Neural progenitor cell (in vitro differentiated cells): ENCODE measurements at regions not wholly inside any gene's neighbourhood (a gene's known extent, or its start where the extent isn't known, plus 50 kb on each side); places are given as distances from the start of the nearest gene placed in this dataset.

Experiments used
- DNase-seq: peaks from one replicate; pipeline ENCODE4 v3.0.0-alpha.2; 2016; ENCODE audit warnings: low spot score
- H2AFZ ChIP-seq: fragments of 200-600 bp; sonication (generic); replicated peaks from 2 replicates; pipeline ENCODE4 v1.6.1; 2016; ENCODE audit warnings: antibody characterized with exemption
- H3F3A ChIP-seq: fragments of 200-600 bp; sonication (generic); 2 replicates; pipeline ENCODE4 v1.6.1; 2016; ENCODE audit warnings: antibody characterized with exemption, low read depth
- H3K27ac ChIP-seq: fragments of 200-600 bp; sonication (generic); 2 replicates; pipeline ENCODE4 v1.5.1; 2016; ENCODE audit warnings: mild to moderate bottlenecking
- H3K27me3 ChIP-seq: fragments of 200-600 bp; sonication (generic); 2 replicates; pipeline ENCODE4 v1.6.1; 2016; ENCODE audit warnings: mild to moderate bottlenecking, moderate library complexity
- H3K36me3 ChIP-seq: fragments of 200-600 bp; sonication (generic); 2 replicates; pipeline ENCODE4 v1.5.1; 2016
- H3K4me1 ChIP-seq: fragments of 200-600 bp; sonication (generic); 2 replicates; pipeline ENCODE4 v1.6.1; 2016; ENCODE audit warnings: mixed run types
- H3K4me2 ChIP-seq: fragments of 200-600 bp; sonication (generic); 2 replicates; pipeline ENCODE4 v1.6.1; 2016
- H3K4me3 ChIP-seq: fragments of 200-600 bp; sonication (generic); 2 replicates; pipeline ENCODE4 v1.5.1; 2016
- H3K79me2 ChIP-seq: fragments of 200-600 bp; sonication (generic); 2 replicates; pipeline ENCODE4 v1.6.1; 2016; ENCODE audit warnings: low read depth
- H3K9ac ChIP-seq: fragments of 200-600 bp; sonication (generic); 2 replicates; pipeline ENCODE4 v1.6.1; 2016
- H3K9me3 ChIP-seq: fragments of 200-600 bp; sonication (generic); 2 replicates; pipeline ENCODE4 v1.5.1; 2016; ENCODE audit warnings: low read depth
- H4K20me1 ChIP-seq: fragments of 200-600 bp; sonication (generic); 2 replicates; pipeline ENCODE4 v1.6.1; 2016; ENCODE audit warnings: low read depth
- H3K27ac Mint-ChIP-seq: 3 replicates; pipeline ENCODE4 v1.8.0; 2021; ENCODE audit warnings: mixed read lengths
- H3K27me3 Mint-ChIP-seq: 2 replicates; pipeline ENCODE4 v1.8.0; 2022; ENCODE audit warnings: low read depth, mild to moderate bottlenecking, inconsistent platforms, moderate library complexity, mixed read lengths; ENCODE audit not compliant: insufficient read depth
- H3K36me3 Mint-ChIP-seq: 3 replicates; pipeline ENCODE4 v1.8.0; 2021; ENCODE audit warnings: mixed read lengths
- H3K4me1 Mint-ChIP-seq: 3 replicates; pipeline ENCODE4 v1.8.0; 2021; ENCODE audit warnings: mixed read lengths
- H3K4me3 Mint-ChIP-seq: 3 replicates; pipeline ENCODE4 v1.8.0; 2021; ENCODE audit warnings: mild to moderate bottlenecking, moderate library complexity, mixed read lengths
- H3K9me3 Mint-ChIP-seq: 3 replicates; pipeline ENCODE4 v1.8.0; 2020; ENCODE audit warnings: mixed read lengths
- CTCF ChIP-seq: fragments of 200-600 bp; sonication (generic); IDR thresholded peaks from 2 replicates; pipeline ENCODE4 v1.5.1; 2017; ENCODE audit warnings: antibody characterized with exemption, mild to moderate bottlenecking
- EZH2 ChIP-seq: fragments of 200-600 bp; sonication (generic); IDR thresholded peaks from 2 replicates; pipeline ENCODE4 v1.6.1; 2017; ENCODE audit warnings: antibody characterized with exemption, mild to moderate bottlenecking, moderate library complexity
- EZH2phosphoT487 ChIP-seq: fragments of 200-600 bp; sonication (generic); IDR thresholded peaks from 2 replicates; pipeline ENCODE4 v1.6.1; 2017; ENCODE audit warnings: antibody characterized with exemption

- no peaks in the 10 kb centered on the region for H4K20me1 ChIP-seq
- H3K4me3 ChIP-seq = no peak overlapping the region
- no peak overlapping the region for H2AFZ ChIP-seq
- H3K4me2 ChIP-seq = no peak overlapping the region
- no peaks in the 10 kb centered on the region for H3K79me2 ChIP-seq
- TF ChIP-seq EZH2phosphoT487 (no peak), EZH2 (no peak), CTCF (no peak)
- H3K4me1 Mint-ChIP-seq = peaks cover 8% of the 10 kb centered on the region
- no peaks in the 10 kb centered on the region for H3K36me3 ChIP-seq
- no peak overlapping the region for H3K9ac ChIP-seq
- no peaks in the 10 kb centered on the region for H3K27me3 Mint-ChIP-seq
- no peaks in the 10 kb centered on the region for H3K27me3 ChIP-seq
- no peaks in the 10 kb centered on the region for H3K36me3 Mint-ChIP-seq
- H3K4me3 Mint-ChIP-seq = no peak overlapping the region
- no peak overlapping the region for H3K27ac Mint-ChIP-seq
- H3K9me3 Mint-ChIP-seq = peaks cover 7% of the 10 kb centered on the region
- H3K27ac ChIP-seq = no peak overlapping the region
- H3F3A ChIP-seq = no peaks in the 10 kb centered on the region
- H3K9me3 ChIP-seq = no peaks in the 10 kb centered on the region
- no peak for DNase-seq
- H3K4me1 ChIP-seq = peaks cover 14% of the 10 kb centered on the region
These were observed 179.2 kb upstream of the NAMPT start for GRCh38 chr7:106463851-106464611.

GRCh38 chr7:106462914-106463482 is 178.2 kb upstream of the NAMPT start:
- Mint-ChIP-seq H3K27ac (no peak overlapping the region), H3K36me3 (no peaks in the 10 kb centered on the region), H3K4me1 (peaks cover 8% of the 10 kb centered on the region), H3K4me3 (no peak overlapping the region), H3K9me3 (peaks cover 17% of the 10 kb centered on the region), H3K27me3 (no peaks in the 10 kb centered on the region)
- H3F3A ChIP-seq = no peaks in the 10 kb centered on the region
- H3K79me2 ChIP-seq = no peaks in the 10 kb centered on the region
- no peaks in the 10 kb centered on the region for H3K27me3 ChIP-seq
- H2AFZ ChIP-seq = no peak overlapping the region
- H3K9me3 ChIP-seq = peaks cover 5% of the 10 kb centered on the region
- no peak overlapping the region for H3K4me3 ChIP-seq
- peak; percentile 57 for DNase-seq
- H3K27ac ChIP-seq = no peak overlapping the region
- no peak overlapping the region for H3K9ac ChIP-seq
- no peaks in the 10 kb centered on the region for H4K20me1 ChIP-seq
- H3K4me1 ChIP-seq = peaks cover 14% of the 10 kb centered on the region
- H3K36me3 ChIP-seq = no peaks in the 10 kb centered on the region
- peak overlapping the region; percentile 11 for H3K4me2 ChIP-seq
- TF ChIP-seq EZH2phosphoT487 = no peak
- TF ChIP-seq EZH2 = no peak
- TF ChIP-seq CTCF = no peak

GRCh38 chr7:106462365-106462859 is 177.6 kb upstream of the NAMPT start:
- no peaks in the 10 kb centered on the region for H3F3A ChIP-seq
- TF ChIP-seq EZH2 (no peak), CTCF (peak; percentile 40)
- DNase-seq = peak; percentile 11
- no peaks in the 10 kb centered on the region for H3K27me3 ChIP-seq
- no peak overlapping the region for H3K4me3 ChIP-seq
- no peaks in the 10 kb centered on the region for H4K20me1 ChIP-seq
- Mint-ChIP-seq H3K27me3 (no peaks in the 10 kb centered on the region), H3K4me1 (peaks cover 8% of the 10 kb centered on the region), H3K4me3 (no peak overlapping the region), H3K36me3 (no peaks in the 10 kb centered on the region), H3K9me3 (peaks cover 18% of the 10 kb centered on the region), H3K27ac (no peak overlapping the region)
- H3K4me2 ChIP-seq = no peak overlapping the region
- no peaks in the 10 kb centered on the region for H3K36me3 ChIP-seq
- H3K27ac ChIP-seq = no peak overlapping the region
- no peak overlapping the region for H3K9ac ChIP-seq
- H3K4me1 ChIP-seq = peaks cover 14% of the 10 kb centered on the region
- peak overlapping the region; percentile 19 for H2AFZ ChIP-seq
- H3K79me2 ChIP-seq = no peaks in the 10 kb centered on the region
- peaks cover 5% of the 10 kb centered on the region for H3K9me3 ChIP-seq
